ENCODE measurements at regions not wholly inside any gene's neighbourhood (a gene's known extent, or its start where the extent isn't known, plus 50 kb on each side); places are given as distances from the start of the nearest gene placed in this dataset.

DNA sequence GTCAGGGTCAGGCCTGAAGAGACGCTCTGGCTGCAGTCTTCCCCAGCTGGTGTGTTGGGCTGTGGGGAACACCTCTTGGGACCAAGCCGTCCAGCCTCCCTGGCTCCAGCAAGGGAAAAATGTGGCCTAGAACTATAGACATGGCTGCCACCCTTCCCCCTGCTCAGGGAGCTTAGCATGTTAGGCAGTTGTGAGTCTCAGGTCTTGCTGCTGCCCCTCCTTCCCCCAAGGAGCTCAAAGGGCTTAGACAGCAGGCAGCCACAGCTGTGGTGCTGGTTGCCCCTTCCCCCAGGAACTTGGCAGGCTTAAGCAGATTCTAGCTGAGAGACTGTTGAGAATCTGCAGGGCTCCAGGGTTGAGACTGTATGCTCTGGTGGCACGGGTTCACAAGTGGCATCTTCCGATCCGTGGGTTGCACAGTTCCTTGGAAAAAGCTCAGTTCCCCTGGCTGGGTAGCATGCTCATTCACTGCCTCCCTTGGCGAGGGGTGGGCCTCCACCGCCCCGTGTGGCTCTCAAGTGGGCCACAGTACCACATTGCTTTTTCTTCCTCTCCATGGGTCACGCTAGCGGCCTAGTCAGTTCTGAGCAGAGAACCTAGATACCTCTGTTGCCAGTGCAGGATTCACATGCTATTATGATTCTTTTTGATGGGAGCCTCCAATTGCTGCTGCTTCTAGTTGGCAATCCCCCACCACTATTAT is 1258.6 kb downstream of the OLFM4 start:
- no peak overlapping the region for H3K4me3 ChIP-seq (ENCODE audit: low read depth, low read length)
- DNase-seq (ENCODE audit: low read depth): no peak
- TF ChIP-seq, protein P1, sequence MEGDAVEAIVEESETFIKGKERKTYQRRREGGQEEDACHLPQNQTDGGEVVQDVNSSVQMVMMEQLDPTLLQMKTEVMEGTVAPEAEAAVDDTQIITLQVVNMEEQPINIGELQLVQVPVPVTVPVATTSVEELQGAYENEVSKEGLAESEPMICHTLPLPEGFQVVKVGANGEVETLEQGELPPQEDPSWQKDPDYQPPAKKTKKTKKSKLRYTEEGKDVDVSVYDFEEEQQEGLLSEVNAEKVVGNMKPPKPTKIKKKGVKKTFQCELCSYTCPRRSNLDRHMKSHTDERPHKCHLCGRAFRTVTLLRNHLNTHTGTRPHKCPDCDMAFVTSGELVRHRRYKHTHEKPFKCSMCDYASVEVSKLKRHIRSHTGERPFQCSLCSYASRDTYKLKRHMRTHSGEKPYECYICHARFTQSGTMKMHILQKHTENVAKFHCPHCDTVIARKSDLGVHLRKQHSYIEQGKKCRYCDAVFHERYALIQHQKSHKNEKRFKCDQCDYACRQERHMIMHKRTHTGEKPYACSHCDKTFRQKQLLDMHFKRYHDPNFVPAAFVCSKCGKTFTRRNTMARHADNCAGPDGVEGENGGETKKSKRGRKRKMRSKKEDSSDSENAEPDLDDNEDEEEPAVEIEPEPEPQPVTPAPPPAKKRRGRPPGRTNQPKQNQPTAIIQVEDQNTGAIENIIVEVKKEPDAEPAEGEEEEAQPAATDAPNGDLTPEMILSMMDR (conservative IDR thresholded peaks at IDR 0.05; ENCODE audit: low read depth, low read length): no peak

DNA sequence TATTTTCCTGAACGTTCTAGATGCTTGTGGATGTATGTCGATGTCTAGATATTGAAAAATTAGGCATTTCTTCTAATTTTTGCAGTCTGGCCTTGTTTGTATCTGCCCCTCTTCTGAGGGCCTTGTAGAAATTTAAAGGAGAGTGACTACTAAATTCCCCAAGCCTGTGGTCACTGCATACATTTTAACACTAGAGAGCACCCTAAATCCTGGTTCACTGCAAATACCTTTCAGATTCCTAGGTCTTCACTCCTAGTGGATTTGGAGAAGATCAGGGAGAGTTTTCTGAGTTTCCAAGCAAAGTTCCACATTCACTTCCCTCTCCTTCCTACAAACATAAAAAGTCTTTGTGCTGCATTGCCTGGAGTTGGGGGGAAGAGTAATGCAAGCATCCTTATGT is 1272.5 kb downstream of the OLFM4 start:
- no peak for DNase-seq (ENCODE audit: low read depth)

DNA sequence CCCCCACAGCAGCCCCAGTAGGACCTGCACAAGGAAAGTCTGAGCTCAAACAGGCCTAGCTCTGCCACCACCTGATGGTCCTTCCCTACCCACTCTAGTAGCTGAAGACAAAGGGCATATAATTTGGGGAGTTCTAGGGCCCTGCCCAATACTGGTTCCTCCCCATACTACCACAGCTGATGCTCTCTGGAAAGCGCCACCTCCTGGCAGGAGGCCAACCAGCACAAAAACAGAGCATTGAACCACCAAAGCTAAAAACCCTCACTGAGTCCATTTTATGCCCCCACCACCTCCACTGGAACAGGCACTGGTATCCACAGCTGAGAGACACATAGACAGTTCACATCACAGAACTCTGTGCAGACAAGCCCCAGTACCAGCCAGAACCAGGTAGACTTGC is 1276.8 kb downstream of the OLFM4 start:
- DNase-seq (ENCODE audit: low read depth): no peak
- no peak overlapping the region for H3K4me3 ChIP-seq (ENCODE audit: low read depth, low read length)
- TF ChIP-seq, protein P1 (conservative IDR thresholded peaks at IDR 0.05; ENCODE audit: low read depth, low read length): no peak

More for the DNA sequence above, 1272.5 kb downstream of the OLFM4 start:
- TF ChIP-seq, protein P1 (conservative IDR thresholded peaks at IDR 0.05; ENCODE audit: low read depth, low read length): no peak
- no peak overlapping the region for H3K4me3 ChIP-seq (ENCODE audit: low read depth, low read length)

DNA sequence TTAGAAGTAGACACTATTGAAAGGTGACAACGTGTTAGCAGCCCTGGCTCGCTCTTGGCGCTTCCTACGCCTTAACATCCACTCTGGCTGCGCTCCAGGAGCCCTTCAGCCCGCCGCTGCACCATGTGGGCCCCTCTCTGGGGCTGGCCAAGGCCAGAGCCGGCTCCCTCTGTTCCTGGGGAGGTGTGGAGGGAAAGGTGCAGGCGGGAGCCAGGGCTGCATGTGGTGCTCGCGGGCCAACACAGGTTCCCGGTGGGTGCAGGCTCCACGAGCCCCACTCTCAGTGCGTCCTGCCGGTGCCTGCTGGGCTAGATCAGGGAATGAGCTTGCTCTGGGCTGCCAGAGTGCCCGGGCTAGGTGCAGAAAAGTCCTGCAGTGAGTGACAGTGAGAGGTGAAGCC is 1284.3 kb downstream of the OLFM4 start:
- no peak for DNase-seq (ENCODE audit: low read depth)
- H3K4me3 ChIP-seq (ENCODE audit: low read depth, low read length): no peak overlapping the region
- TF ChIP-seq, protein P1 (conservative IDR thresholded peaks at IDR 0.05; ENCODE audit: low read depth, low read length): no peak

DNA sequence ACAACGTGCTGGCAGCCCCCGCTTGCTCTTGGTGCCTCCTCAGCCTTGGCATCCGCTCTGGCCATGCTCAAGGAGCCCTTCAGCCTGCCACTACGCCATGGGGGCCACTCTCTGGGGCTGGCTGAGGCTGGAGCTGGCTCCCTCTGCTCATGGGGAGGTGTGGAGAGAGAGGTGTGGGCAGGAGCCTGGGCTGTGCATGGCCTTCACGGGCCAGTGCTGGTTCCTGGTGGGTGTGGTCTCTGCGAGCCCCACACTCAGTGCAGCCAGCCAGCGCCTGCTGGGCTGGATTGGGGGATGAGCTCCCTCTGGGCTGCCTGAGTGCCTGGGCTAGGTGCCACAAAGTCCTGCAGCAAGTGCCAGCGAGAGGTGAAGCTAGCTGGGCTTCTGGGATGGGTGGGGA is 1289.1 kb downstream of the OLFM4 start:
- no peak overlapping the region for H3K4me3 ChIP-seq (ENCODE audit: low read depth, low read length)
- DNase-seq (ENCODE audit: low read depth): no peak
- TF ChIP-seq, protein P1 (conservative IDR thresholded peaks at IDR 0.05; ENCODE audit: low read depth, low read length): no peak

DNA sequence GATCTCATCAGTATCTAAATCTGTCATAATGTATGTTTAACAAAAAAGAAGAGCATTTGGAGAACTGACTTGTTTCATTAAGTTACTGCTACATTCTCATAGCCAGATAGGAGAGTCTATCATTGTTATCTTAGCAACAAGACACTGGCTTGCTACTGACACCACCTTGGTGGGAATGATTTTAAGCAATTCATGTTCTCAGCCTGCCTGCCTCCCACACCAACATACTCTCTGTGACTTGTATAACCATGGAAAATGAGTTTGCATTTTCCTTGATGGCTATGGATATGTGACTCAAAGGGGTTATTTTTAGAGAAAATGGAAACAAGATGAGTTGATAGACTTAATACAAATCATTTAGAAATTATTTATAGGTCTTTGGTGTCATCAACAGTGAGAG is 1308.9 kb downstream of the OLFM4 start:
- TF ChIP-seq, protein P1 (conservative IDR thresholded peaks at IDR 0.05; ENCODE audit: low read depth, low read length): no peak
- no peak for DNase-seq (ENCODE audit: low read depth)
- H3K4me3 ChIP-seq (ENCODE audit: low read depth, low read length): no peak overlapping the region

DNA sequence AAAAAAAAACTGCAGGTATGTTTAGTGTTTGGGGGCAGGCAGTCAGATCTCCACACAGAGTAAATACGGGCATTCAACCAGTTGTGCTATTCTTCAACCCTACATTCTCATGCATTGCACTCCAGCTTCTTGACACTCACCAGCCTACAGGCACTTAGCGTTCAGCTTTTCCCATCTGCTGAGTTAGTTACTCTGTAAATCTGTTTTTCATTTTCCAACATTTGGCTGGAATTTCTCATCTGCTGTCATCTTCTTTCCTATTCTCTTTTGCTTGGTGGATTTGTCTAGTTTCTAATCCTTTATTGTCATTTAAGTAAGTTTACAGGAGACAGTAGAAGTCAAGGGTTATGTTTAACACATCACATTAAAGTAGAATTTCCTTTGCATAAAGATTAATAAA is 1318.9 kb downstream of the OLFM4 start:
- TF ChIP-seq, protein P1 (conservative IDR thresholded peaks at IDR 0.05; ENCODE audit: low read depth, low read length): no peak
- H3K4me3 ChIP-seq (ENCODE audit: low read depth, low read length): no peak overlapping the region

More for the DNA sequence above, 1318.9 kb downstream of the OLFM4 start:
- DNase-seq (ENCODE audit: low read depth): no peak

All from epithelial cell of proximal tubule (primary cell).